Suprapubic skin (tissue), 4 donors: ENCODE measurements at regions not wholly inside any gene's neighbourhood (a gene's known extent, or its start where the extent isn't known, plus 50 kb on each side); places are given as distances from the start of the nearest gene placed in this dataset.

Experiments
- DNase-seq, 2 donors: peaks; one replicate each; pipeline ENCODE4 v3.0.0-alpha.2; 2019; ENCODE audit warnings: low spot score in 2 of 2
- H3K27ac ChIP-seq: fragments of 200-600 bp; sonication (generic); one replicate; pipeline ENCODE4 v1.5.1; 2019
- H3K27me3 ChIP-seq: fragments of 200-600 bp; sonication (generic); one replicate; pipeline ENCODE4 v1.5.1; 2019
- H3K36me3 ChIP-seq: fragments of 200-600 bp; sonication (generic); one replicate; pipeline ENCODE4 v1.5.1; 2019
- H3K4me1 ChIP-seq: fragments of 200-600 bp; sonication (generic); one replicate; pipeline ENCODE4 v1.5.1; 2019
- H3K4me3 ChIP-seq: fragments of 200-600 bp; sonication (generic); one replicate; pipeline ENCODE4 v1.5.1; 2019; ENCODE audit warnings: mild to moderate bottlenecking
- H3K9me3 ChIP-seq: fragments of 200-600 bp; sonication (generic); one replicate; pipeline ENCODE4 v1.5.1; 2019
- CTCF ChIP-seq, 2 donors: fragments of 200-600 bp in 1 of 2; fragments of 450-650 bp in 1 of 2; sonication (generic) in 1 of 2; IDR thresholded peaks; one replicate each; pipeline ENCODE4 v1.5.1; 2016 to 2019; ENCODE audit warnings: antibody characterized with exemption in 2 of 2, mild to moderate bottlenecking in 1 of 2, moderate library complexity in 1 of 2
- EP300 ChIP-seq: sonication (generic); formaldehyde crosslinking; IDR thresholded peaks from one replicate; pipeline ENCODE4 v1.6.1; 2017; ENCODE audit warnings: antibody characterized with exemption
- POLR2A ChIP-seq, 2 donors: fragments of 450-650 bp; IDR thresholded peaks; one replicate each; pipeline ENCODE4 v1.6.1; 2017; ENCODE audit warnings: antibody characterized with exemption in 2 of 2, mild to moderate bottlenecking in 2 of 2, moderate library complexity in 2 of 2
- POLR2AphosphoS5 ChIP-seq, 3 donors: sonication (generic); formaldehyde crosslinking; IDR thresholded peaks; one replicate each; pipeline ENCODE4 v1.6.1; 2017; ENCODE audit warnings: antibody characterized with exemption in 3 of 3
- WGBS: methylation state at CpG from one replicate; pipeline ENCODE4 v1.1.5; 2018; 5-methylcytosine and 5-hydroxymethylcytosine counted together

- Histone ChIP-seq H3K9me3 (no peaks in the 10 kb centered on the region), H3K36me3 (no peaks in the 10 kb centered on the region), H3K4me3 (no peak overlapping the region), H3K27ac (no peak overlapping the region), H3K27me3 (no peaks in the 10 kb centered on the region), H3K4me1 (no peaks in the 10 kb centered on the region)
- WGBS: 24% methylated on average over 14 of the region's 14 CpGs
- no peak for DNase-seq
- TF ChIP-seq CTCF (IDR thresholded peaks at IDR 0.05) (no peak), POLR2AphosphoS5 (IDR thresholded peaks at IDR 0.05) (no peak), EP300 (no peak)
Observed at GRCh38 chr13:109412283-109412901, 374.0 kb downstream of the IRS2 start.

GRCh38 chr13:109410868-109411267 lies 375.5 kb downstream of the IRS2 start:
- H3K27me3 ChIP-seq: no peaks in the 10 kb centered on the region
- H3K4me3 ChIP-seq: no peak overlapping the region
- H3K36me3 ChIP-seq: no peaks in the 10 kb centered on the region
- H3K27ac ChIP-seq: no peak overlapping the region
- TF ChIP-seq CTCF (IDR thresholded peaks at IDR 0.05) (no peak), POLR2AphosphoS5 (IDR thresholded peaks at IDR 0.05) (no peak), POLR2A (IDR thresholded peaks at IDR 0.05) (no peak)
- DNase-seq: no peak
- WGBS: 93% methylated on average over 10 of the region's 11 CpGs
- no peaks in the 10 kb centered on the region for H3K9me3 ChIP-seq
- H3K4me1 ChIP-seq: no peaks in the 10 kb centered on the region

GRCh38 chr13:109408591-109409382 lies 377.6 kb downstream of the IRS2 start:
- no peaks in the 10 kb centered on the region for H3K27me3 ChIP-seq

GRCh38 chr13:109406376-109406992 lies 379.9 kb downstream of the IRS2 start:
- Histone ChIP-seq H3K4me1 (no peaks in the 10 kb centered on the region), H3K9me3 (no peaks in the 10 kb centered on the region), H3K4me3 (no peak overlapping the region), H3K36me3 (no peaks in the 10 kb centered on the region), H3K27ac (no peak overlapping the region), H3K27me3 (no peaks in the 10 kb centered on the region)
- DNase-seq: no peak
- WGBS: 78% methylated on average over 4 of the region's 4 CpGs
- TF ChIP-seq POLR2AphosphoS5 (IDR thresholded peaks at IDR 0.05): no peak
- TF ChIP-seq POLR2A (IDR thresholded peaks at IDR 0.05): no peak
- no peak for TF ChIP-seq CTCF (IDR thresholded peaks at IDR 0.05)
- TF ChIP-seq EP300: no peak

More at GRCh38 chr13:109408591-109409382, 377.6 kb downstream of the IRS2 start:
- no peak for DNase-seq
- no peak overlapping the region for H3K27ac ChIP-seq
- H3K36me3 ChIP-seq: no peaks in the 10 kb centered on the region
- H3K9me3 ChIP-seq: no peaks in the 10 kb centered on the region
- H3K4me3 ChIP-seq: no peak overlapping the region
- no peaks in the 10 kb centered on the region for H3K4me1 ChIP-seq
- TF ChIP-seq POLR2AphosphoS5 (IDR thresholded peaks at IDR 0.05): no peak
- TF ChIP-seq POLR2A (IDR thresholded peaks at IDR 0.05): no peak
- TF ChIP-seq CTCF (IDR thresholded peaks at IDR 0.05): no peak
- no peak for TF ChIP-seq EP300
- WGBS: 79% methylated on average over 14 of the region's 14 CpGs

- no peaks in the 10 kb centered on the region for H3K4me1 ChIP-seq
- H3K36me3 ChIP-seq: no peaks in the 10 kb centered on the region
- no peak for DNase-seq
- TF ChIP-seq POLR2AphosphoS5 (IDR thresholded peaks at IDR 0.05): no peak
- TF ChIP-seq CTCF (IDR thresholded peaks at IDR 0.05): no peak
- no peak for TF ChIP-seq EP300
- no peak for TF ChIP-seq POLR2A (IDR thresholded peaks at IDR 0.05)
- no peak overlapping the region for H3K4me3 ChIP-seq
- 67% methylated on average over 7 of the region's 7 CpGs for WGBS
- H3K27ac ChIP-seq: no peak overlapping the region
- no peaks in the 10 kb centered on the region for H3K9me3 ChIP-seq
- H3K27me3 ChIP-seq: no peaks in the 10 kb centered on the region
Observed at GRCh38 chr13:109403012-109403421, 383.4 kb downstream of the IRS2 start.
